GM18511 (cell line): ENCODE measurements at regions not wholly inside any gene's neighbourhood (a gene's known extent, or its start where the extent isn't known, plus 50 kb on each side); places are given as distances from the start of the nearest gene placed in this dataset.
"Not testable (repeated sequence)": the region's sequence is repeated elsewhere in the genome, so short reads cannot be mapped to it uniquely, and the experiment has no call there.

Experiments used
- ATAC-seq: cut with Tn5 transposase; IDR thresholded peaks from one replicate; pipeline ENCODE4 v1.9.1; 2021; ENCODE audit warnings: mild to moderate bottlenecking, moderate library complexity; ENCODE audit not compliant: unreplicated experiment

GRCh38 chr18:1778496-1779178, 792.7 kb downstream of the METTL4 start:
- no peak for ATAC-seq

- no peak for ATAC-seq
These were observed 791.7 kb downstream of the METTL4 start for GRCh38 chr18:1779587-1779986.

- no peak for ATAC-seq
These were observed 787.2 kb downstream of the METTL4 start for GRCh38 chr18:1784113-1784512.

GRCh38 chr18:1785980-1786379, 785.3 kb downstream of the METTL4 start:
- not testable (repeated sequence) for ATAC-seq

GRCh38 chr18:1796636-1797035, 774.7 kb downstream of the METTL4 start:
- no peak for ATAC-seq

- ATAC-seq, result no peak
These were observed 774.1 kb downstream of the METTL4 start for GRCh38 chr18:1797235-1797634.

- ATAC-seq, result no peak
These were observed 765.8 kb downstream of the METTL4 start for GRCh38 chr18:1805521-1805920.

GRCh38 chr18:1806884-1807615, 764.3 kb downstream of the METTL4 start:
- no peak for ATAC-seq

- ATAC-seq, result no peak
These were observed 760.0 kb downstream of the METTL4 start for GRCh38 chr18:1811282-1811681.

GRCh38 chr18:1825296-1825695, 746.0 kb downstream of the METTL4 start:
- no peak for ATAC-seq

- no peak for ATAC-seq
These were observed 730.4 kb downstream of the METTL4 start for GRCh38 chr18:1840878-1841277.

GRCh38 chr18:1846640-1847039, 724.7 kb downstream of the METTL4 start:
- no peak for ATAC-seq

- ATAC-seq, result no peak
These were observed 722.6 kb downstream of the METTL4 start for GRCh38 chr18:1848716-1849115.

- ATAC-seq, result no peak
These were observed 721.9 kb downstream of the METTL4 start for GRCh38 chr18:1849386-1849785.

GRCh38 chr18:1857281-1857680, 714.0 kb downstream of the METTL4 start:
- ATAC-seq, result not testable (repeated sequence)

- no peak for ATAC-seq
These were observed 709.8 kb downstream of the METTL4 start for GRCh38 chr18:1861473-1861872.

- no peak for ATAC-seq
These were observed 705.4 kb downstream of the METTL4 start for GRCh38 chr18:1865869-1866268.

GRCh38 chr18:1872274-1872673, 699.0 kb downstream of the METTL4 start:
- ATAC-seq, result no peak

- ATAC-seq, result no peak
These were observed 696.1 kb downstream of the METTL4 start for GRCh38 chr18:1875219-1875618.

GRCh38 chr18:1884623-1885022, 686.7 kb downstream of the METTL4 start:
- no peak for ATAC-seq

- ATAC-seq, result no peak
These were observed 679.7 kb downstream of the METTL4 start for GRCh38 chr18:1891641-1892040.

- no peak for ATAC-seq
These were observed 679.1 kb downstream of the METTL4 start for GRCh38 chr18:1892191-1892590.
